Stimulated activated CD8-positive, alpha-beta memory T cell treated with anti-CD3 and anti-CD28 coated beads, Interleukin-7, amount 100 ng/mL, for 4 hours (primary cell): ENCODE measurements at regions not wholly inside any gene's neighbourhood (a gene's known extent, or its start where the extent isn't known, plus 50 kb on each side); places are given as distances from the start of the nearest gene placed in this dataset.
"Not testable (repeated sequence)": the region's sequence is repeated elsewhere in the genome, so short reads cannot be mapped to it uniquely, and the experiment has no call there.

Source experiments
- DNase-seq, 2 donors: peaks; one replicate each; pipeline ENCODE4 v3.0.0-alpha.2; 2020; ENCODE audit warnings: low read depth in 2 of 2

- DNase-seq: no peak
Measured at GRCh38 chr2:64879745-64880144, 109.5 kb upstream of the SLC1A4 start.

GRCh38 chr2:64880193-64880951 lies 108.8 kb upstream of the SLC1A4 start:
- DNase-seq: no peak

GRCh38 chr2:64881037-64881492 lies 108.1 kb upstream of the SLC1A4 start:
- DNase-seq: no peak

- no peak for DNase-seq
Measured at GRCh38 chr2:64887565-64887964, 101.6 kb upstream of the SLC1A4 start.

- no peak for DNase-seq
Measured at GRCh38 chr2:64888591-64889309, 100.4 kb upstream of the SLC1A4 start.

- DNase-seq: no peak
Measured at GRCh38 chr2:64889803-64890202, 99.4 kb upstream of the SLC1A4 start.

- DNase-seq: not testable (repeated sequence)
Measured at GRCh38 chr2:64896572-64896971, 92.6 kb upstream of the SLC1A4 start.

- DNase-seq: no peak
Measured at GRCh38 chr2:64899081-64899865, 89.9 kb upstream of the SLC1A4 start.

- DNase-seq: not testable (repeated sequence)
Measured at GRCh38 chr2:64899876-64900275, 89.3 kb upstream of the SLC1A4 start.

GRCh38 chr2:64904413-64905329 lies 84.5 kb upstream of the SLC1A4 start:
- DNase-seq: no peak

- no peak for DNase-seq
Measured at GRCh38 chr2:64905338-64906024, 83.7 kb upstream of the SLC1A4 start.

- DNase-seq: no peak
Measured at GRCh38 chr2:64906853-64907536, 82.2 kb upstream of the SLC1A4 start.

GRCh38 chr2:64908406-64908805 lies 80.8 kb upstream of the SLC1A4 start:
- DNase-seq: no peak

GRCh38 chr2:64910523-64910922 lies 78.7 kb upstream of the SLC1A4 start:
- DNase-seq: no peak

- DNase-seq: no peak
Measured at GRCh38 chr2:64910972-64911433, 78.2 kb upstream of the SLC1A4 start.

- no peak for DNase-seq
Measured at GRCh38 chr2:64913357-64913869, 75.8 kb upstream of the SLC1A4 start.

- DNase-seq: no peak
Measured at GRCh38 chr2:64914247-64914646, 75.0 kb upstream of the SLC1A4 start.

GRCh38 chr2:64914735-64915509 lies 74.3 kb upstream of the SLC1A4 start:
- DNase-seq: no peak

- DNase-seq: no peak
Measured at GRCh38 chr2:64915510-64915900, 73.7 kb upstream of the SLC1A4 start.
